Liver (tissue), 8 donors: ENCODE measurements at regions not wholly inside any gene's neighbourhood (a gene's known extent, or its start where the extent isn't known, plus 50 kb on each side); places are given as distances from the start of the nearest gene placed in this dataset.

Experiments used
- DNase-seq: peaks from one replicate; pipeline ENCODE4 v3.0.0-alpha.2; 2017; ENCODE audit warnings: low spot score
- H3K27ac ChIP-seq, 2 donors: one replicate each; pipeline ENCODE4 v1.7.0; 2013; ENCODE audit warnings: inconsistent platforms in 2 of 2, low read length in 2 of 2, control low read depth in 1 of 2, low read depth in 1 of 2, mild to moderate bottlenecking in 1 of 2
- H3K27me3 ChIP-seq, 4 donors: one replicate each; pipeline versions ENCODE4 v1.6.1 to v1.7.0; 2013; ENCODE audit warnings: low read length in 3 of 4, inconsistent platforms in 1 of 4, mild to moderate bottlenecking in 1 of 4, moderate library complexity in 1 of 4; ENCODE audit not compliant: control insufficient read depth in 4 of 4, insufficient read depth in 4 of 4
- H3K36me3 ChIP-seq, 4 donors: one replicate each; pipeline versions ENCODE4 v1.6.1 to v1.7.0; 2013; ENCODE audit warnings: low read length in 3 of 4, mild to moderate bottlenecking in 3 of 4, low read depth in 1 of 4, moderate library complexity in 1 of 4; ENCODE audit not compliant: control insufficient read depth in 4 of 4, insufficient read depth in 3 of 4
- H3K4me1 ChIP-seq, 4 donors: one replicate each; pipeline versions ENCODE4 v1.6.1 to v1.7.0; 2013; ENCODE audit warnings: low read length in 3 of 4, mild to moderate bottlenecking in 3 of 4, moderate library complexity in 1 of 4; ENCODE audit not compliant: control insufficient read depth in 4 of 4, insufficient read depth in 4 of 4
- H3K4me3 ChIP-seq, 3 donors: one replicate each; pipeline versions ENCODE4 v1.6.1 to v1.7.0; 2013; ENCODE audit warnings: low read length in 3 of 3, control low read depth in 1 of 3, low read depth in 1 of 3, mild to moderate bottlenecking in 1 of 3
- H3K9ac ChIP-seq, 2 donors: one replicate each; pipeline ENCODE4 v1.7.0; 2013; ENCODE audit warnings: low read length in 2 of 2, mild to moderate bottlenecking in 2 of 2, moderate library complexity in 2 of 2, control low read depth in 1 of 2, low read depth in 1 of 2
- H3K9me3 ChIP-seq, 4 donors: one replicate each; pipeline versions ENCODE4 v1.6.1 to v1.7.0; 2013; ENCODE audit warnings: low read length in 3 of 4; ENCODE audit not compliant: control insufficient read depth in 4 of 4
- ATF3 ChIP-seq: IDR thresholded peaks from 2 replicates; pipeline ENCODE4 v1.6.1; 2016; ENCODE audit warnings: antibody characterized with exemption
- CTCF ChIP-seq: fragments of 150-350 bp; IDR thresholded peaks from 2 replicates; pipeline ENCODE4 v1.5.1; 2017; ENCODE audit warnings: improper control_type of control experiment, low read depth, low read length; ENCODE audit not compliant: missing input control
- EGR1 ChIP-seq, 2 donors: IDR thresholded peaks; 2 replicates each; pipeline ENCODE4 v1.6.1; 2016 to 2018; ENCODE audit warnings: antibody characterized with exemption in 2 of 2, low read depth in 2 of 2
- FOXA1 ChIP-seq: IDR thresholded peaks from 2 replicates; pipeline ENCODE4 v1.6.1; 2016; ENCODE audit warnings: antibody characterized with exemption
- FOXA2 ChIP-seq: IDR thresholded peaks from 2 replicates; pipeline ENCODE4 v1.6.1; 2016; ENCODE audit warnings: antibody characterized with exemption
- GABPA ChIP-seq, 2 donors: IDR thresholded peaks in 1 of 2; conservative IDR thresholded peaks in 1 of 2; 2 replicates each; pipeline ENCODE4 v1.6.1; 2016; ENCODE audit warnings: antibody characterized with exemption in 2 of 2, mild to moderate bottlenecking in 1 of 2, moderate library complexity in 1 of 2
- HNF4A ChIP-seq, 2 donors: conservative IDR thresholded peaks; 2 replicates each; pipeline ENCODE4 v1.6.1; 2016; ENCODE audit warnings: antibody characterized with exemption in 2 of 2, mild to moderate bottlenecking in 2 of 2
- HNF4G ChIP-seq: IDR thresholded peaks from 2 replicates; pipeline ENCODE4 v1.6.1; 2016; ENCODE audit warnings: antibody characterized with exemption
- JUND ChIP-seq, 2 donors: IDR thresholded peaks; 2 replicates each; pipeline ENCODE4 v1.6.1; 2016; ENCODE audit warnings: antibody characterized with exemption in 2 of 2
- MAX ChIP-seq: IDR thresholded peaks from 2 replicates; pipeline ENCODE4 v1.6.1; 2016; ENCODE audit warnings: antibody characterized with exemption
- NR2F2 ChIP-seq: IDR thresholded peaks from 2 replicates; pipeline ENCODE4 v1.6.1; 2016; ENCODE audit warnings: antibody characterized with exemption
- RAD21 ChIP-seq, 2 donors: IDR thresholded peaks; 2 replicates each; pipeline ENCODE4 v1.6.1; 2016; ENCODE audit warnings: antibody characterized with exemption in 2 of 2, mild to moderate bottlenecking in 2 of 2
- REST ChIP-seq: IDR thresholded peaks from 2 replicates; pipeline ENCODE4 v1.6.1; 2016; ENCODE audit warnings: antibody characterized with exemption, mild to moderate bottlenecking
- RXRA ChIP-seq, 2 donors: IDR thresholded peaks; 2 replicates each; pipeline ENCODE4 v1.6.1; 2017 to 2018; ENCODE audit warnings: antibody characterized with exemption in 2 of 2, mild to moderate bottlenecking in 1 of 2
- SP1 ChIP-seq: IDR thresholded peaks from 2 replicates; pipeline ENCODE4 v1.6.1; 2018; ENCODE audit warnings: antibody characterized with exemption, mild to moderate bottlenecking
- TAF1 ChIP-seq: conservative IDR thresholded peaks from 2 replicates; pipeline ENCODE4 v1.6.1; 2016; ENCODE audit warnings: antibody characterized with exemption, mild to moderate bottlenecking
- YY1 ChIP-seq: IDR thresholded peaks from 2 replicates; pipeline ENCODE4 v1.6.1; 2016; ENCODE audit warnings: antibody characterized with exemption, mild to moderate bottlenecking
- ZBTB33 ChIP-seq: IDR thresholded peaks from 2 replicates; pipeline ENCODE4 v1.6.1; 2016; ENCODE audit warnings: antibody characterized with exemption
- WGBS: extraction: QIAGEN DNeasy Blood & Tissue Kit; methylation state at CpG from one replicate; pipeline ENCODE4 v1.1.7; 2013; 5-methylcytosine and 5-hydroxymethylcytosine counted together
- donor health status: healthy.
- donor health status: healthy.
- donor health status: healthy.
- donor health status: healthy.
- donor health status: healthy.

GRCh38 chr10:36455526-36456133 lies 669.8 kb upstream of the ANKRD30A start (continued):
- TF ChIP-seq SP1: no peak

- no peaks in the 10 kb centered on the region for H3K36me3 ChIP-seq
- H3K27me3 ChIP-seq: no peaks in the 10 kb centered on the region
- no peaks in the 10 kb centered on the region for H3K4me1 ChIP-seq
- no peaks in the 10 kb centered on the region for H3K9me3 ChIP-seq
- no peak for TF ChIP-seq ZBTB33
- no peak for TF ChIP-seq TAF1
- no peak for TF ChIP-seq CTCF
- no peak for TF ChIP-seq NR2F2
- TF ChIP-seq YY1: no peak
- TF ChIP-seq RAD21 (IDR thresholded peaks at IDR 0.05): no peak
- no peak for TF ChIP-seq ATF3
- TF ChIP-seq EGR1 (IDR thresholded peaks at IDR 0.05; ENCODE audit: low read depth in 2 of 2): no peak
- TF ChIP-seq FOXA1: no peak
- no peak for TF ChIP-seq JUND (IDR thresholded peaks at IDR 0.05)
- TF ChIP-seq RXRA (IDR thresholded peaks at IDR 0.05): no peak
- H3K4me3 ChIP-seq: no peak overlapping the region
- DNase-seq: no peak
- H3K27ac ChIP-seq: no peak overlapping the region
- H3K9ac ChIP-seq: no peak overlapping the region
- WGBS: 70% methylated on average over 4 of the region's 4 CpGs
These were observed 672.5 kb upstream of the ANKRD30A start for GRCh38 chr10:36452851-36453250.

GRCh38 chr10:36451391-36451970 lies 673.9 kb upstream of the ANKRD30A start:
- Histone ChIP-seq H3K4me3 (no peak overlapping the region), H3K27me3 (no peaks in the 10 kb centered on the region), H3K9me3 (no peaks in the 10 kb centered on the region), H3K9ac (no peak overlapping the region), H3K36me3 (no peaks in the 10 kb centered on the region), H3K4me1 (no peaks in the 10 kb centered on the region), H3K27ac (no peak overlapping the region)
- WGBS: 95% methylated on average over 8 of the region's 8 CpGs
- TF ChIP-seq REST: no peak
- no peak for TF ChIP-seq CTCF
- TF ChIP-seq FOXA2: no peak
- TF ChIP-seq ATF3: no peak
- no peak for TF ChIP-seq HNF4A (conservative IDR thresholded peaks at IDR 0.05)
- no peak for TF ChIP-seq MAX
- no peak for TF ChIP-seq GABPA (IDR thresholded peaks at IDR 0.05 in 1 of 2, conservative IDR thresholded peaks at IDR 0.05 in 1 of 2)
- TF ChIP-seq HNF4G: no peak
- TF ChIP-seq RXRA (IDR thresholded peaks at IDR 0.05): no peak
- TF ChIP-seq FOXA1: no peak
- no peak for DNase-seq
